Caco-2 (cell line): ENCODE measurements at regions not wholly inside any gene's neighbourhood (a gene's known extent, or its start where the extent isn't known, plus 50 kb on each side); places are given as distances from the start of the nearest gene placed in this dataset.

Experiments
- BruUV-seq: library from RNA; stranded (reverse); fragments of 400-500 nt; replicated peaks from 2 replicates; lab custom pipeline; 2021; lab: Mats Ljungman, UMichigan
- CTCF ChIA-PET: fragments of 300-600 bp; sonication (Branson Sonifier 250); formaldehyde crosslinking; loops from one replicate; lab custom pipeline; 2022; ENCODE audit warnings: antibody characterized with exemption; lab: Charles Lee
- POLR2A ChIA-PET: fragments of 300-600 bp; sonication (Branson Sonifier 250); formaldehyde crosslinking; loops from one replicate; lab custom pipeline; 2022; ENCODE audit warnings: antibody characterized with exemption; lab: Charles Lee
- DNase-seq, 2 experiments: peaks; one replicate each; pipeline versions ENCODE4 v3.0.0 to v3.0.0-alpha.2; 2020 to 2022
- H3K27me3 ChIP-seq: replicated peaks from 2 replicates; pipeline ENCODE4 v1.6.0; 2011; ENCODE audit warnings: low read length; ENCODE audit not compliant: control insufficient read depth, insufficient read depth
- H3K36me3 ChIP-seq: 2 replicates; pipeline ENCODE4 v1.5.1; 2011; ENCODE audit warnings: low read length; ENCODE audit not compliant: control insufficient read depth, insufficient read depth
- H3K4me1 ChIP-seq: fragments of 250-450 bp; sonication (Bioruptor Pico); 2 replicates; pipeline ENCODE4 v1.5.1; 2020; ENCODE audit warnings: mild to moderate bottlenecking
- H3K4me3 ChIP-seq: 2 replicates; pipeline ENCODE4 v1.5.1; 2011; ENCODE audit warnings: low read depth, mild to moderate bottlenecking, control low read depth, low read length
- H3K9me3 ChIP-seq: fragments of 250-450 bp; sonication (Bioruptor Pico); 2 replicates; pipeline ENCODE4 v1.5.1; 2020; ENCODE audit warnings: mild to moderate bottlenecking, moderate library complexity
- H3K27ac Mint-ChIP-seq: one replicate; pipeline ENCODE4 v1.8.0; 2022; ENCODE audit warnings: mixed read lengths; ENCODE audit not compliant: unreplicated experiment
- H3K27me3 Mint-ChIP-seq: one replicate; pipeline ENCODE4 v1.8.0; 2022; ENCODE audit warnings: mixed read lengths; ENCODE audit not compliant: insufficient read depth, unreplicated experiment
- H3K36me3 Mint-ChIP-seq: one replicate; pipeline ENCODE4 v1.8.0; 2022; ENCODE audit warnings: mild to moderate bottlenecking, mixed read lengths; ENCODE audit not compliant: insufficient read depth, unreplicated experiment
- H3K4me1 Mint-ChIP-seq: one replicate; pipeline ENCODE4 v1.8.0; 2022; ENCODE audit warnings: low read depth, mixed read lengths; ENCODE audit not compliant: unreplicated experiment
- H3K4me3 Mint-ChIP-seq: one replicate; pipeline ENCODE4 v1.8.0; 2022; ENCODE audit warnings: mild to moderate bottlenecking, moderate library complexity, mixed read lengths; ENCODE audit not compliant: unreplicated experiment
- H3K9me3 Mint-ChIP-seq: one replicate; pipeline ENCODE4 v1.8.0; 2022; ENCODE audit warnings: mixed read lengths; ENCODE audit not compliant: unreplicated experiment
- CTCF ChIP-seq, 2 experiments: fragments of 200-600 bp in 1 of 2; IDR thresholded peaks; 1 replicate in 1 of 2; 2 replicates in 1 of 2; pipeline versions ENCODE4 v1.5.1 to v1.8.0; 2011 to 2022; ENCODE audit warnings: antibody characterized with exemption in 1 of 2, control low read depth in 1 of 2, inconsistent platforms in 1 of 2, low read depth in 1 of 2, low read length in 1 of 2, mild to moderate bottlenecking in 1 of 2, moderate library complexity in 1 of 2; ENCODE audit not compliant: insufficient read depth in 1 of 2, severe bottlenecking in 1 of 2, unreplicated experiment in 1 of 2
- intact Hi-C: fragments of 100-400 bp; cut with micrococcal nuclease; formaldehyde crosslinking; loops from one replicate; pipeline ENCODE4 v1.10.0; 2022; ENCODE audit not compliant: unreplicated experiment

GRCh38 chrX:45571453-45571852 lies 370.8 kb upstream of the DIPK2B start:
- Mint-ChIP-seq H3K36me3 (no peaks in the 10 kb centered on the region), H3K27me3 (no peaks in the 10 kb centered on the region), H3K4me3 (no peak overlapping the region), H3K4me1 (no peaks in the 10 kb centered on the region), H3K9me3 (no peaks in the 10 kb centered on the region), H3K27ac (no peak overlapping the region)
- TF ChIP-seq CTCF (IDR thresholded peaks at IDR 0.05; ENCODE audit: insufficient read depth in 1 of 2, low read depth in 1 of 2, low read length in 1 of 2, severe bottlenecking in 1 of 2, unreplicated experiment in 1 of 2), result no peak
- no peak overlapping the region for H3K4me3 ChIP-seq
- no peak for DNase-seq
- ChIA-PET POLR2A (no interaction called here), CTCF (no interaction called here)
- no TSS peak for BruUV-seq
- H3K9me3 ChIP-seq, result no peaks in the 10 kb centered on the region
- no peaks in the 10 kb centered on the region for H3K4me1 ChIP-seq
- intact Hi-C loops, result no loop called here
- H3K36me3 ChIP-seq, result no peaks in the 10 kb centered on the region
- no peaks in the 10 kb centered on the region for H3K27me3 ChIP-seq

GRCh38 chrX:45566456-45566855 lies 365.8 kb upstream of the DIPK2B start:
- H3K27ac Mint-ChIP-seq, result no peak overlapping the region
- Histone ChIP-seq H3K4me1 (no peaks in the 10 kb centered on the region), H3K36me3 (no peaks in the 10 kb centered on the region), H3K9me3 (no peaks in the 10 kb centered on the region), H3K4me3 (no peak overlapping the region), H3K27me3 (no peaks in the 10 kb centered on the region)
- DNase-seq, result no peak
- no peaks in the 10 kb centered on the region for H3K4me1 Mint-ChIP-seq
- H3K36me3 Mint-ChIP-seq, result no peaks in the 10 kb centered on the region
- intact Hi-C loops, result no loop called here
- CTCF ChIA-PET, result no interaction called here
- no peak for TF ChIP-seq CTCF (IDR thresholded peaks at IDR 0.05; ENCODE audit: insufficient read depth in 1 of 2, low read depth in 1 of 2, low read length in 1 of 2, severe bottlenecking in 1 of 2, unreplicated experiment in 1 of 2)
- H3K4me3 Mint-ChIP-seq, result no peak overlapping the region
- BruUV-seq, result no TSS peak
- peaks cover 3% of the 10 kb centered on the region for H3K27me3 Mint-ChIP-seq
- POLR2A ChIA-PET, result no interaction called here
- no peaks in the 10 kb centered on the region for H3K9me3 Mint-ChIP-seq

- Mint-ChIP-seq H3K36me3 (no peaks in the 10 kb centered on the region), H3K27ac (no peak overlapping the region), H3K4me3 (no peak overlapping the region), H3K4me1 (no peaks in the 10 kb centered on the region), H3K27me3 (peaks cover 6% of the 10 kb centered on the region), H3K9me3 (no peaks in the 10 kb centered on the region)
- intact Hi-C loops, result no loop called here
- H3K27me3 ChIP-seq, result no peaks in the 10 kb centered on the region
- H3K4me1 ChIP-seq, result no peaks in the 10 kb centered on the region
- TF ChIP-seq CTCF (IDR thresholded peaks at IDR 0.05; ENCODE audit: insufficient read depth in 1 of 2, low read depth in 1 of 2, low read length in 1 of 2, severe bottlenecking in 1 of 2, unreplicated experiment in 1 of 2), result peak in 1 of 2 experiments; percentile 10
- no peak for DNase-seq
- BruUV-seq, result no TSS peak
- no peak overlapping the region for H3K4me3 ChIP-seq
- no peaks in the 10 kb centered on the region for H3K9me3 ChIP-seq
- ChIA-PET CTCF (no interaction called here), POLR2A (no interaction called here)
- H3K36me3 ChIP-seq, result no peaks in the 10 kb centered on the region
These were observed 356.7 kb upstream of the DIPK2B start for GRCh38 chrX:45557387-45557786.
